ENCODE measurements at regions not wholly inside any gene's neighbourhood (a gene's known extent, or its start where the extent isn't known, plus 50 kb on each side); places are given as distances from the start of the nearest gene placed in this dataset.

GRCh38 chr1:48127735-48128685 lies 94.5 kb upstream of the SLC5A9 start:
- H3K4me3 ChIP-seq (ENCODE audit: low read length): no peak overlapping the region
- ChIA-PET CTCF (no interaction called here), POLR2A (ENCODE audit: unreplicated experiment) (no interaction called here)
- H3K9me3 ChIP-seq (ENCODE audit: low read length): no peaks in the 10 kb centered on the region
- DNase-seq (no peak), ATAC-seq (no peak)
- no peak overlapping the region for H3K4me2 ChIP-seq (ENCODE audit: low read length)
- H3K27me3 ChIP-seq (ENCODE audit: low read length): peaks cover 41% of the 10 kb centered on the region
- no peaks in the 10 kb centered on the region for H3F3A ChIP-seq (ENCODE audit: low read length, unreplicated experiment)
- no peak overlapping the region for H2AFZ ChIP-seq (ENCODE audit: low read length)
- H3K27ac ChIP-seq (ENCODE audit: low read length): no peak overlapping the region
- no peaks in the 10 kb centered on the region for H3K79me2 ChIP-seq (ENCODE audit: low read length)
- no TSS peak for BruUV-seq (replicated peaks)
- H4K20me1 ChIP-seq (ENCODE audit: low read length): no peaks in the 10 kb centered on the region
- H3K4me1 ChIP-seq (ENCODE audit: insufficient read depth, low read length): no peaks in the 10 kb centered on the region
- no peak overlapping the region for H3K9ac ChIP-seq (ENCODE audit: low read length)
- no peaks in the 10 kb centered on the region for H3K9me2 ChIP-seq (replicated peaks; ENCODE audit: low read length)
- intact Hi-C loops (cut with micrococcal nuclease): no loop called here
- H3K36me3 ChIP-seq (ENCODE audit: low read depth, low read length): no peaks in the 10 kb centered on the region
- TF ChIP-seq EZH2 (IDR thresholded peaks at IDR 0.05; ENCODE audit: low read length, unreplicated experiment): no peak
- TF ChIP-seq EZH2phosphoT487 (IDR thresholded peaks at IDR 0.05; ENCODE audit: borderline replicate concordance, low read length): no peak
- no peak for TF ChIP-seq CTCF (conservative IDR thresholded peaks at IDR 0.05; ENCODE audit: low read depth, low read length)

GRCh38 chr1:48123647-48124046 lies 98.9 kb upstream of the SLC5A9 start:
- ATAC-seq (no peak), DNase-seq (no peak)
- H4K20me1 ChIP-seq (ENCODE audit: low read length): no peaks in the 10 kb centered on the region
- CTCF ChIA-PET: no interaction called here
- H3K27me3 ChIP-seq (ENCODE audit: low read length): peaks cover 28% of the 10 kb centered on the region
- no peak for TF ChIP-seq EZH2phosphoT487 (IDR thresholded peaks at IDR 0.05; ENCODE audit: borderline replicate concordance, low read length)
- TF ChIP-seq CTCF (conservative IDR thresholded peaks at IDR 0.05; ENCODE audit: low read depth, low read length): no peak
- no peak for TF ChIP-seq EZH2 (IDR thresholded peaks at IDR 0.05; ENCODE audit: low read length, unreplicated experiment)
- no peaks in the 10 kb centered on the region for H3K79me2 ChIP-seq (ENCODE audit: low read length)
- POLR2A ChIA-PET (ENCODE audit: unreplicated experiment): no interaction called here
- no peak overlapping the region for H3K27ac ChIP-seq (ENCODE audit: low read length)
- no peaks in the 10 kb centered on the region for H3K36me3 ChIP-seq (ENCODE audit: low read depth, low read length)
- H3K9ac ChIP-seq (ENCODE audit: low read length): no peak overlapping the region
- no peaks in the 10 kb centered on the region for H3K9me2 ChIP-seq (replicated peaks; ENCODE audit: low read length)
- no peak overlapping the region for H3K4me3 ChIP-seq (ENCODE audit: low read length)
- no peak overlapping the region for H2AFZ ChIP-seq (ENCODE audit: low read length)
- no TSS peak for BruUV-seq (replicated peaks)
- H3K4me1 ChIP-seq (ENCODE audit: insufficient read depth, low read length): no peaks in the 10 kb centered on the region
- no peaks in the 10 kb centered on the region for H3F3A ChIP-seq (ENCODE audit: low read length, unreplicated experiment)
- intact Hi-C loops (cut with micrococcal nuclease): no loop called here
- H3K9me3 ChIP-seq (ENCODE audit: low read length): no peaks in the 10 kb centered on the region
- H3K4me2 ChIP-seq (ENCODE audit: low read length): no peak overlapping the region

- no peaks in the 10 kb centered on the region for H3K36me3 ChIP-seq (ENCODE audit: low read depth, low read length)
- intact Hi-C loops (cut with micrococcal nuclease): no loop called here
- ChIA-PET CTCF (no interaction called here), POLR2A (ENCODE audit: unreplicated experiment) (no interaction called here)
- no peaks in the 10 kb centered on the region for H3K9me3 ChIP-seq (ENCODE audit: low read length)
- no peak overlapping the region for H3K27ac ChIP-seq (ENCODE audit: low read length)
- H4K20me1 ChIP-seq (ENCODE audit: low read length): no peaks in the 10 kb centered on the region
- peaks cover 24% of the 10 kb centered on the region for H3K27me3 ChIP-seq (ENCODE audit: low read length)
- no peak overlapping the region for H3K4me2 ChIP-seq (ENCODE audit: low read length)
- H3K79me2 ChIP-seq (ENCODE audit: low read length): no peaks in the 10 kb centered on the region
- no peaks in the 10 kb centered on the region for H3K4me1 ChIP-seq (ENCODE audit: insufficient read depth, low read length)
- H3K9me2 ChIP-seq (replicated peaks; ENCODE audit: low read length): no peaks in the 10 kb centered on the region
- no TSS peak for BruUV-seq (replicated peaks)
- ATAC-seq: no peak
- H3F3A ChIP-seq (ENCODE audit: low read length, unreplicated experiment): no peaks in the 10 kb centered on the region
- no peak overlapping the region for H3K9ac ChIP-seq (ENCODE audit: low read length)
- no peak overlapping the region for H2AFZ ChIP-seq (ENCODE audit: low read length)
- no peak for DNase-seq
- H3K4me3 ChIP-seq (ENCODE audit: low read length): no peak overlapping the region
- TF ChIP-seq EZH2phosphoT487 (IDR thresholded peaks at IDR 0.05; ENCODE audit: borderline replicate concordance, low read length) (no peak), EZH2 (IDR thresholded peaks at IDR 0.05; ENCODE audit: low read length, unreplicated experiment) (no peak), CTCF (conservative IDR thresholded peaks at IDR 0.05; ENCODE audit: low read depth, low read length) (no peak)
Observed at GRCh38 chr1:48121955-48122354, 100.6 kb upstream of the SLC5A9 start.
